ENCODE measurements at regions not wholly inside any gene's neighbourhood (a gene's known extent, or its start where the extent isn't known, plus 50 kb on each side); places are given as distances from the start of the nearest gene placed in this dataset.

DNA sequence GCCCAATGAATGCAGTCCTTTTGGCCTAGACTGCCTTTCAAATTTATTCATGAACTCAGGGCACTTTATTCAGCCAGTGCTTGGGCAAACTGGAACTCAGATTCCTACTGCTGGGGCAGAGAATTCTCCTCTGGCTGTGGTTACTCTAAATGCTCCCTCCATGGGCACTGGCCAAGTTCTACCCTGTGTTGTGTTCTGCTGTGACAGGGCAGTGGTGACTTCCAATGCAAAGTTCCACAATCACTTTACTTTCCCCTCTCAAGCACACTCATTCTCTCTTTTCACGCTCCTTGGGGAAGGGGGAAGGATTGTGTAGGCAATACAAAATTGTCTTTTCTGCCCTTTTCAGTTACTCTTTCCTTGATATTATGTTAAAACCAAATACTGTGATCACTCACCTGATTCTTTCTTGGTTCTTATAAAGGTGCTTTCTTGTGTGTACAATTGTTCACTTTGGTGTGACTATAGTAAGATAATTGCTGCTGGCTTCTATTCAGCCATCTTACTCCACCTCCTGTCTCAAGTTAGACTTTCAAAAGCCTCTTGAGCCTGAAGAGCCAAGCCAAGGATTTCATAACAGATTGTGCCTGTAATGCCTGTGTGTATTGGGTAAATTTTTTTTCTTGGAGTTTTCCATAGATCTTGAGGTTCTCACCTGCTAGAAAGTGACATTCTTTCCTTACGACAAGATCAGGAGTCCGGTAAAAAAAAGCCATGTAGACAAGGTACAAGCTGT is 1078.6 kb downstream of the FAM133A start:
- no peak for DNase-seq (ENCODE audit: low spot score)
- TF ChIP-seq, protein P1, sequence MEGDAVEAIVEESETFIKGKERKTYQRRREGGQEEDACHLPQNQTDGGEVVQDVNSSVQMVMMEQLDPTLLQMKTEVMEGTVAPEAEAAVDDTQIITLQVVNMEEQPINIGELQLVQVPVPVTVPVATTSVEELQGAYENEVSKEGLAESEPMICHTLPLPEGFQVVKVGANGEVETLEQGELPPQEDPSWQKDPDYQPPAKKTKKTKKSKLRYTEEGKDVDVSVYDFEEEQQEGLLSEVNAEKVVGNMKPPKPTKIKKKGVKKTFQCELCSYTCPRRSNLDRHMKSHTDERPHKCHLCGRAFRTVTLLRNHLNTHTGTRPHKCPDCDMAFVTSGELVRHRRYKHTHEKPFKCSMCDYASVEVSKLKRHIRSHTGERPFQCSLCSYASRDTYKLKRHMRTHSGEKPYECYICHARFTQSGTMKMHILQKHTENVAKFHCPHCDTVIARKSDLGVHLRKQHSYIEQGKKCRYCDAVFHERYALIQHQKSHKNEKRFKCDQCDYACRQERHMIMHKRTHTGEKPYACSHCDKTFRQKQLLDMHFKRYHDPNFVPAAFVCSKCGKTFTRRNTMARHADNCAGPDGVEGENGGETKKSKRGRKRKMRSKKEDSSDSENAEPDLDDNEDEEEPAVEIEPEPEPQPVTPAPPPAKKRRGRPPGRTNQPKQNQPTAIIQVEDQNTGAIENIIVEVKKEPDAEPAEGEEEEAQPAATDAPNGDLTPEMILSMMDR (IDR thresholded peaks at IDR 0.05; ENCODE audit: extremely low read depth, missing control alignments), result no peak

DNA sequence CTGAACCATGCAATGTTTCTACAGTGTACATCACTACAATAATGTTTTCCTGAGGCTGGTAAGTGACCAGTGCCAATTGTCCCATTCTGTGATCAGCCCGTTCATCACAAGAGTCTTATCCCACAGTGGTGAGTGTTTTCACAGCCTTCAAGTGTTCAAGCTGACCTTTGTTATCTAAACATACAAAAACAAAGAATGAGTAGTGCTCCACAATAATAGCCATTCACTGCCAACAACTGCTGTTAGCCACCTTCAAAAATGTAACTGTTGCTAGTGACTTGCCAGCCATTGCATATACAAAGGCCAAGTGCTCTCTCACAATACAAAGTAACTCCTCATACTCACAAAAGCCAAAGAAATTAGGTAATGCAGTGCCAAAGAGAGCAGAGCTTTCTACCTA is 1084.1 kb downstream of the FAM133A start:
- DNase-seq (ENCODE audit: low spot score), result no peak
- TF ChIP-seq, protein P1 (IDR thresholded peaks at IDR 0.05; ENCODE audit: extremely low read depth, missing control alignments), result no peak

DNA sequence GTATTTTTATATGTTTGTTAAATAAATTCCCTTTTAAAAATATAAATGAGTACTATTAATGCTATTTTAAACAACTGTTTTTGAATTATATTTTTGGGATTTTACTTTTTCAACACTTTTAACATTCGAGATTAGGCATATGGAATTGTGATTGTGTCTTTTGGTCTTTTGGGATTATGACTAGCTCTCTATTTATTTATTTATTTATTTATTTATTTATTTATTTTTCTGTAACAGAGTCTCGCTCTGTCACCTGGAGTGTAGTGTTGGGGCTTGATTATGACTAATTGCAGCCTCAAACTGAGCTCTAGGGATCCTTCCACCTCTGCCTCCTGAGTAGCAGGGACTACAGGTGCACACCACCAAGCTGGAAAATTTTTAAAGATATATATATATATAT is 1101.6 kb downstream of the FAM133A start:
- no peak for DNase-seq (ENCODE audit: low spot score)
- TF ChIP-seq, protein P1 (IDR thresholded peaks at IDR 0.05; ENCODE audit: extremely low read depth, missing control alignments), result no peak

DNA sequence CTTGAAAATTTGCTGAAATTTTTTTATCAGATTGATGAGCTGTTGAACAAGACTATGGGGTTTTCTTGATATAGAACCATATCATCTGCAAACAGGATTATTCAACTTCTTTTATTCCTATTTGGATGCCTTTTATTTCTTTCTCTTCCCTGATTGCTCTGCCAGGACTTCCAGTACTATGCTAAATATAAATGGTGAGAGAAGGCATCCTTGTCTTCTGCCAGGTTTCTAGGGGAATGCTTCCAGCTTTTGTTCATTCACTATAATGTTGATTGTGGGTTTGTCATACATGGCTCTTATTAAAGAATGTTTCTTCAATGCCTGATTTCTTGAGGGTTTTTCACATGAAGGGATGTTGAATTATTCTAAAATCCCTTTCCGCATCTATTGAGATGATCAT is 1139.5 kb downstream of the FAM133A start:
- DNase-seq (ENCODE audit: low spot score), result no peak
- TF ChIP-seq, protein P1 (IDR thresholded peaks at IDR 0.05; ENCODE audit: extremely low read depth, missing control alignments), result no peak

DNA sequence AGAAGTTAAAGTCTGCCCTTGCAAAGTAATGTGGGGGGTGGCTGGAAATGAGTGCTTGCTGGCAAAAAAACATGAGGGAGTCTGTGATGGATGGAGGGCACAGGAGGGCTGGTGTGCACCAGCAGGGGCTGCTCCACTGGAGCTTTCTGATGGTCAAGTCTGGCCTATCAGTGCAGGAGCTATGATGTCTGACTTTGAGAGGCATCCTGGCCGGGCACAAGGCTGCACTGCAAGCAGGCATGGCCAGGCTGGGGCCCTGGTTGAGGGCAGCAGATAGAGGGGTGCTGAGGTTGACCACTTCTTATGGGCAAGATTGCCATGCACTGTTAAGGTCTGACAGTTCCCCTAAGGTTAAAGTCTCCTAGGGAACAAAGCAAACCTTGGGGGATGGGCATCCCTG is 1140.2 kb downstream of the FAM133A start:
- DNase-seq (ENCODE audit: low spot score), result no peak
- TF ChIP-seq, protein P1 (IDR thresholded peaks at IDR 0.05; ENCODE audit: extremely low read depth, missing control alignments), result no peak

DNA sequence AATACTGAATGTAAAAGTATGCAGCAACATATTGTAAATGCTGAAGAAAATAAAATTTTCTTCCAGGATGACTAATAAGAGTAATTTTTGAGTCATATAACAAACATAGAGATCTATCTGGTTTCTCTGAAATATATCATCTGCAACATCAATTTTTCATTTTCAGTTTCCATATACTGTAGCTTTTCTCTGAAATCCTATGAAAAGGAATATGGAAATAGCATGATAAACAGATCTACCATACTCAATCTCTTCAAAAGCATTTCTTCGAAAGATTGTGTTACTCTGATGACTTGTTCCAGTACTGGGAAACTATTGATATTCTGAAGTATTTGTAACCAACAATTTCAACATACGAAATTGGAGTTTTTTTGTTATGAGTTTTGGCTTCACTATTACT is 1156.7 kb downstream of the FAM133A start:
- TF ChIP-seq, protein P1 (IDR thresholded peaks at IDR 0.05; ENCODE audit: extremely low read depth, missing control alignments), result no peak
- DNase-seq (ENCODE audit: low spot score), result no peak

DNA sequence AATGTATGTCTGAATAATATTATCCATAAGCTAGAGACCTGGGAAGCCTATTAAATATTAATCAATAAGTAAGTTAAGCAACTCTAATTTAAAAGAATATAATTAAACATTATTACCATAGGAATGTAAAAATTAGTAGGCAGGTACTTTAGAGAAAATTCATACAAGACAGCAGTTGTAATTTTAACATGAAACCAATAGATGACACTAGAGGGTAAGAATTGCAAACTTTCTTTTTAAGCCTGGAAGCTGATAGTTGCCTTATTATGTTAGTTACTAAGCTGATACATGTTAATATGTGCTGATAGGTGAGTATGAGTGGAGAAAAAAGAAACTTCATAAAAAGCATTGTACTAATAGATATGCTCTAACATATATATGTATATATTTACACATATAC is 1157.4 kb downstream of the FAM133A start:
- DNase-seq (ENCODE audit: low spot score), result no peak

More for the DNA sequence above, 1157.4 kb downstream of the FAM133A start:
- TF ChIP-seq, protein P1 (IDR thresholded peaks at IDR 0.05; ENCODE audit: extremely low read depth, missing control alignments), result no peak
